H1 (cell line): ENCODE measurements at regions not wholly inside any gene's neighbourhood (a gene's known extent, or its start where the extent isn't known, plus 50 kb on each side); places are given as distances from the start of the nearest gene placed in this dataset.

ENCODE experiments used
- CTCF ChIA-PET: fragments of 300-600 bp; sonication (Branson Sonifier 250); formaldehyde crosslinking; loops from one replicate; lab custom pipeline; 2021; ENCODE audit not compliant: partially characterized antibody; lab: Charles Lee
- POLR2A ChIA-PET: fragments of 300-600 bp; sonication (Branson Sonifier 250); formaldehyde crosslinking; loops from one replicate; lab custom pipeline; 2021; ENCODE audit warnings: inconsistent platforms; ENCODE audit not compliant: partially characterized antibody; lab: Charles Lee
- DNase-seq, 2 experiments: peaks; one replicate each; pipeline versions ENCODE4 v3.0.0 to v3.0.0-alpha.2; 2010 to 2022; ENCODE audit warnings: low spot score in 2 of 2, low read depth in 1 of 2, mixed read lengths in 1 of 2
- FAIRE-seq: peaks from 2 replicates; lab custom pipeline; 2011; peaks lifted over from hg19 to GRCh38; lab: Jason Lieb, UNC
- H2AFZ ChIP-seq: 2 replicates; pipeline ENCODE4 v1.8.1; 2012; ENCODE audit warnings: low read length, inconsistent platforms
- H2AK5ac ChIP-seq: 2 replicates; pipeline ENCODE4 v1.6.1; 2013; ENCODE audit warnings: low read depth, low read length
- H2BK120ac ChIP-seq: replicated peaks from 2 replicates; pipeline ENCODE3; 2013; ENCODE audit warnings: low read depth, low read length, inconsistent platforms
- H2BK12ac ChIP-seq: 2 replicates; pipeline ENCODE4 v1.6.1; 2013; ENCODE audit warnings: low read depth, low read length
- H2BK15ac ChIP-seq: 2 replicates; pipeline ENCODE4 v1.6.1; 2013; ENCODE audit warnings: low read length
- H2BK20ac ChIP-seq: 2 replicates; pipeline ENCODE4 v1.6.1; 2013; ENCODE audit warnings: low read length
- H2BK5ac ChIP-seq: 2 replicates; pipeline ENCODE4 v1.6.1; 2013; ENCODE audit warnings: low read depth, low read length
- H3K14ac ChIP-seq: 2 replicates; pipeline ENCODE4 v1.6.1; 2013; ENCODE audit warnings: inconsistent platforms; ENCODE audit not compliant: insufficient read length
- H3K18ac ChIP-seq: 2 replicates; pipeline ENCODE4 v1.6.1; 2013; ENCODE audit warnings: low read length; ENCODE audit errors: extremely low read depth
- H3K23ac ChIP-seq: 2 replicates; pipeline ENCODE4 v1.6.1; 2013; ENCODE audit warnings: inconsistent platforms; ENCODE audit not compliant: insufficient read length
- H3K23me2 ChIP-seq: 2 replicates; pipeline ENCODE4 v1.6.1; 2013; ENCODE audit warnings: low read depth, low read length
- H3K27ac ChIP-seq: 2 replicates; pipeline ENCODE4 v1.6.1; 2011; ENCODE audit warnings: low read depth, low read length, inconsistent platforms
- H3K27me3 ChIP-seq, 4 experiments: replicated peaks in 1 of 4; 1 replicate in 1 of 4; 2 replicates in 3 of 4; pipeline versions ENCODE4 v1.6.1 to v1.8.1; 2011 to 2013; ENCODE audit warnings: low read length in 3 of 4, mild to moderate bottlenecking in 3 of 4, inconsistent platforms in 2 of 4, mixed read lengths in 2 of 4, moderate library complexity in 1 of 4; ENCODE audit not compliant: control insufficient read depth in 3 of 4, insufficient read depth in 3 of 4; ENCODE audit errors: extremely low read depth in 1 of 4
- H3K36me3 ChIP-seq, 4 experiments: 2 replicates each; pipeline versions ENCODE4 v1.6.1 to v1.8.1; 2011 to 2013; ENCODE audit warnings: mild to moderate bottlenecking in 4 of 4, low read length in 3 of 4, moderate library complexity in 2 of 4, control low read depth in 1 of 4, inconsistent platforms in 1 of 4; ENCODE audit not compliant: insufficient read depth in 4 of 4, control insufficient read depth in 2 of 4
- H3K4ac ChIP-seq: replicated peaks from 2 replicates; pipeline ENCODE3; 2013; ENCODE audit warnings: low read length, low read depth, mixed read lengths, inconsistent platforms; ENCODE audit not compliant: insufficient read length
- H3K4me1 ChIP-seq, 4 experiments: replicated peaks in 1 of 4; 1 replicate in 1 of 4; 2 replicates in 3 of 4; pipeline versions ENCODE4 v1.6.1 to v1.8.1; 2011 to 2013; ENCODE audit warnings: low read length in 3 of 4, inconsistent platforms in 2 of 4, mixed read lengths in 1 of 4; ENCODE audit not compliant: insufficient read depth in 4 of 4, control insufficient read depth in 3 of 4
- H3K4me2 ChIP-seq, 2 experiments: 2 replicates each; pipeline versions ENCODE4 v1.6.1 to v1.8.1; 2011 to 2013; ENCODE audit warnings: low read depth in 2 of 2, low read length in 2 of 2, control low read depth in 1 of 2, inconsistent platforms in 1 of 2, mild to moderate bottlenecking in 1 of 2; ENCODE audit not compliant: insufficient read depth in 1 of 2
- H3K4me3 ChIP-seq, 4 experiments: fragments of 200-600, 300-600 bp in 1 of 4; sonication (generic), shearing (Covaris generic), sonication (Bioruptor Twin) in 1 of 4; 2 replicates each; pipeline versions ENCODE4 v1.5.1 to v1.8.1; 2011 to 2016; ENCODE audit warnings: low read length in 4 of 4, low read depth in 3 of 4, control low read depth in 2 of 4, inconsistent platforms in 2 of 4, mild to moderate bottlenecking in 2 of 4, mixed read lengths in 1 of 4, moderate library complexity in 1 of 4; ENCODE audit not compliant: insufficient read depth in 2 of 4; ENCODE audit errors: extremely low read depth in 1 of 4
- H3K56ac ChIP-seq: replicated peaks from 2 replicates; pipeline ENCODE3; 2013; ENCODE audit warnings: low read depth, mild to moderate bottlenecking, mixed read lengths, low read length, inconsistent platforms; ENCODE audit not compliant: insufficient read length
- H3K79me1 ChIP-seq: 2 replicates; pipeline ENCODE4 v1.6.1; 2013; ENCODE audit warnings: low read depth, low read length, control low read depth
- H3K79me2 ChIP-seq, 2 experiments: 2 replicates each; pipeline versions ENCODE4 v1.6.1 to v1.8.1; 2012 to 2013; ENCODE audit warnings: low read length in 2 of 2, mild to moderate bottlenecking in 2 of 2, inconsistent platforms in 1 of 2; ENCODE audit not compliant: insufficient read depth in 2 of 2, control insufficient read depth in 1 of 2
- H3K9ac ChIP-seq, 4 experiments: replicated peaks in 1 of 4; 1 replicate in 1 of 4; 2 replicates in 3 of 4; pipeline versions ENCODE4 v1.6.1 to v1.8.1; 2011 to 2013; ENCODE audit warnings: low read depth in 3 of 4, low read length in 3 of 4, control low read depth in 2 of 4, mild to moderate bottlenecking in 2 of 4, moderate library complexity in 2 of 4, inconsistent platforms in 1 of 4; ENCODE audit errors: extremely low read depth in 1 of 4
- H3K9me3 ChIP-seq, 2 experiments: 2 replicates each; pipeline versions ENCODE4 v1.6.1 to v1.8.1; 2012 to 2013; ENCODE audit warnings: mild to moderate bottlenecking in 2 of 2, moderate library complexity in 2 of 2, control low read depth in 1 of 2, inconsistent platforms in 1 of 2, low read depth in 1 of 2, low read length in 1 of 2, mixed read lengths in 1 of 2; ENCODE audit not compliant: insufficient read depth in 2 of 2
- H4K20me1 ChIP-seq, 2 experiments: replicated peaks in 1 of 2; 2 replicates each; pipeline versions ENCODE3 to v1.8.1; 2011 to 2013; ENCODE audit warnings: inconsistent platforms in 2 of 2, low read length in 2 of 2, mild to moderate bottlenecking in 1 of 2; ENCODE audit not compliant: insufficient read depth in 2 of 2, control insufficient read depth in 1 of 2
- H4K5ac ChIP-seq: 2 replicates; pipeline ENCODE4 v1.6.1; 2013; ENCODE audit warnings: low read length, low read depth, mixed read lengths, inconsistent platforms; ENCODE audit not compliant: insufficient read length
- H4K8ac ChIP-seq: 2 replicates; pipeline ENCODE4 v1.8.0; 2013; ENCODE audit warnings: mild to moderate bottlenecking, moderate library complexity, low read length, inconsistent platforms; ENCODE audit not compliant: insufficient read depth; ENCODE audit errors: extremely low read depth
- H4K91ac ChIP-seq: replicated peaks from 2 replicates; pipeline ENCODE3; 2013; ENCODE audit warnings: low read length, mixed read lengths, inconsistent platforms; ENCODE audit not compliant: insufficient read length
- KDM1A ChIP-seq: fragments of 200-600, 300-600 bp; sonication (generic); IDR thresholded peaks from 2 replicates; pipeline ENCODE4 v1.7.1; 2016; ENCODE audit warnings: mild to moderate bottlenecking, low read length, borderline replicate concordance
- RAD21 ChIP-seq, 2 experiments: IDR thresholded peaks in 1 of 2; conservative IDR thresholded peaks in 1 of 2; 2 replicates each; pipeline ENCODE4 v1.6.1; 2011; ENCODE audit warnings: low read depth in 2 of 2, low read length in 2 of 2, improper control_type of control experiment in 1 of 2, inconsistent platforms in 1 of 2, mild to moderate bottlenecking in 1 of 2, moderate library complexity in 1 of 2
- WGBS, 2 experiments: shearing (Covaris generic) in 1 of 2; methylation state at CpG; one replicate each; pipeline versions ENCODE4 v1.1.6 to v1.1.7; 2013 to 2015; ENCODE audit warnings: low lambda C conversion rate in 2 of 2, mixed read lengths in 2 of 2, inconsistent platforms in 1 of 2, low coverage in 1 of 2, missing lambda C conversion rate in 1 of 2; ENCODE audit not compliant: insufficient replicate concordance in 2 of 2, insufficient coverage in 1 of 2, insufficient read length in 1 of 2; ENCODE audit errors: extremely low coverage in 1 of 2, missing lambda C conversion rate in 1 of 2; 5-methylcytosine and 5-hydroxymethylcytosine counted together

DNA sequence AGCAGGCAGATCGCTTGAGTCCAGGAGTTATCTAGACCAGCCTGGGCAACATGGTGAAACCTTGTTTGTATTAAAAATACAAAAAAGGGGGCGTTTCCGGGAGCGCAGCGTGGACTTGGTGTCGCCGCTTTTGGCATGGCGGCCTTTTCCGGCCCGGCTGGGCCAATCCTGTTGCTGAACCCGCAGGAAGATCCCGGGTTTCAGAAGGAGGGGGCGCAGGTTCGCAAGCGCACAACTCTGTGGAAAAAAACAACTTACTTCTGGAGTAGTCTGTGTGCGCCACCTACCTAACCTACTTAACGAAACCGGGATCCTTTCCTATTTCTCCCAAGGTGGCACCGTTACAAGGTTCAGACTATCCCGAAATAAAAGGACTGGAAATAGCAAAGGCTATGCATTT is 198.6 kb downstream of the MSX2 start:
- H3K9me3 ChIP-seq, result no peaks in the 10 kb centered on the region
- H3K4ac ChIP-seq, result no peak overlapping the region
- H3K9ac ChIP-seq, result no peak overlapping the region
- no peak overlapping the region; the same call in 1 of the 2 replicates for H2AK5ac ChIP-seq
- no peak overlapping the region for H3K23ac ChIP-seq
- no peak overlapping the region for H2BK15ac ChIP-seq
- peaks cover 0 to 4% (median 3%) of the 10 kb centered on the region in 4 experiments; a peak in 4 of 7 replicates for H3K4me1 ChIP-seq
- ChIA-PET POLR2A (no interaction called here), CTCF (interaction anchor here (0.7 to 5.1 kb wide), 3 partner anchors 13 to 577 kb away, joined by 3 to 23 read pairs (median 6); no protein-coding TSS in a partner anchor)
- H3K23me2 ChIP-seq, result no peaks in the 10 kb centered on the region
- H3K27ac ChIP-seq, result no peak overlapping the region
- peak; percentile 3 to 30; a peak in 3 of 4 replicates for TF ChIP-seq RAD21 (IDR thresholded peaks at IDR 0.05 in 1 of 2, conservative IDR thresholded peaks at IDR 0.05 in 1 of 2; ENCODE audit: low read depth in 2 of 2, low read length in 2 of 2)
- no peak for TF ChIP-seq KDM1A
- no peaks in the 10 kb centered on the region; a peak in 1 of 7 replicates for H3K27me3 ChIP-seq
- H4K5ac ChIP-seq, result no peak overlapping the region
- no peak overlapping the region for H2BK5ac ChIP-seq
- DNase-seq, result no peak
- H4K91ac ChIP-seq, result no peak overlapping the region
- H2BK120ac ChIP-seq, result no peak overlapping the region
- FAIRE-seq, result no peak
- no peak overlapping the region for H3K14ac ChIP-seq
- no peak overlapping the region for H3K4me3 ChIP-seq
- no peaks in the 10 kb centered on the region for H4K20me1 ChIP-seq
- no peaks in the 10 kb centered on the region for H3K79me1 ChIP-seq
- H3K36me3 ChIP-seq, result no peaks in the 10 kb centered on the region
- 89% methylated on average over 18 of the region's 20 CpGs; no CpG with 5 or more reads in 1 of the 2 experiments for WGBS, 2 experiments
- H2AFZ ChIP-seq, result peak overlapping the region; percentile 62; the same call in 1 of the 2 replicates
- no peak overlapping the region for H2BK20ac ChIP-seq
- no peak overlapping the region for H3K18ac ChIP-seq
- no peak overlapping the region for H2BK12ac ChIP-seq
- H3K4me2 ChIP-seq, result no peak overlapping the region
- no peak overlapping the region for H3K56ac ChIP-seq
- peak overlapping the region; percentile 1; the same call in 1 of the 2 replicates for H4K8ac ChIP-seq
- no peaks in the 10 kb centered on the region for H3K79me2 ChIP-seq
